ENCODE measurements at regions not wholly inside any gene's neighbourhood (a gene's known extent, or its start where the extent isn't known, plus 50 kb on each side); places are given as distances from the start of the nearest gene placed in this dataset.

DNA sequence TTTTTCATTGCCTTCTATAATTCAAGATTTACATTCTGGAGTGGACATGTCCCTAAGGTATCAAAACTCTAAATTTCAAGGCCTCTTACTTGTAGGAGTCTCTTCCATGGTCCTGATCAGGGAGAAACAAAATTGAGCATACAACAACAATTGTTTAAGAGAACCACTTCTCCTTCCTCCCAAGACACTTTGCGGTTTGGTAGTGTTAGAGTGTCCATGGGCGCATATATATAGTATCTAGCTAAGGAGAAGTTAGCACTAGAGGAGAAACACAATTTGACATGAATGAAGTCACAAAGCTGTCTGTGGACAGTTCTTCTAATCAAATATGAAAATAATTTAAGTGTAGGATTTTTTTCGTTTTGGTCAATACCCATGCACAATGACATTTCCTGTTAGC, 349.1 kb upstream of the MAP2 start:
- H3K4me3 ChIP-seq (ENCODE audit: low read depth, low read length) = no peak overlapping the region
- TF ChIP-seq, protein P1, sequence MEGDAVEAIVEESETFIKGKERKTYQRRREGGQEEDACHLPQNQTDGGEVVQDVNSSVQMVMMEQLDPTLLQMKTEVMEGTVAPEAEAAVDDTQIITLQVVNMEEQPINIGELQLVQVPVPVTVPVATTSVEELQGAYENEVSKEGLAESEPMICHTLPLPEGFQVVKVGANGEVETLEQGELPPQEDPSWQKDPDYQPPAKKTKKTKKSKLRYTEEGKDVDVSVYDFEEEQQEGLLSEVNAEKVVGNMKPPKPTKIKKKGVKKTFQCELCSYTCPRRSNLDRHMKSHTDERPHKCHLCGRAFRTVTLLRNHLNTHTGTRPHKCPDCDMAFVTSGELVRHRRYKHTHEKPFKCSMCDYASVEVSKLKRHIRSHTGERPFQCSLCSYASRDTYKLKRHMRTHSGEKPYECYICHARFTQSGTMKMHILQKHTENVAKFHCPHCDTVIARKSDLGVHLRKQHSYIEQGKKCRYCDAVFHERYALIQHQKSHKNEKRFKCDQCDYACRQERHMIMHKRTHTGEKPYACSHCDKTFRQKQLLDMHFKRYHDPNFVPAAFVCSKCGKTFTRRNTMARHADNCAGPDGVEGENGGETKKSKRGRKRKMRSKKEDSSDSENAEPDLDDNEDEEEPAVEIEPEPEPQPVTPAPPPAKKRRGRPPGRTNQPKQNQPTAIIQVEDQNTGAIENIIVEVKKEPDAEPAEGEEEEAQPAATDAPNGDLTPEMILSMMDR (IDR thresholded peaks at IDR 0.05; ENCODE audit: low read depth, low read length, missing control alignments) = no peak
- DNase-seq (ENCODE audit: low read depth) = no peak

DNA sequence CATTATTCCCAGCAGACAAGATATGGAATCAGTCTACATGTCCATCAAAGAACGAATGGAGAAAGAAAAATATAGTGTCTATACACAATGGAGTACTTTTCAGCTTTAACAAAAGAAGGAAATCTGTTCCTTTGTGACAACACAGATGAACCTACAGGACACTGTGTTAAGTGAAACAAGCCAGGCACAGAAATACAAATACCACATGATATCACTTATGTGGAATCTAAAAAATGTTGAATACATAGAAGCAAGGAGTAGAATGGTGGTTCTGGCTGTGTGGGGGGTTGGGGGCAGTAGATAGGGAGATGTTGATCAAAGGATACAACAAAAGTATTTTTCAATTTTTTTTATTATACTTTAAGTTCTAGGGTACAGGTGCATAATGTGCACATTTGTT, 347.7 kb upstream of the MAP2 start:
- TF ChIP-seq, protein P1 (IDR thresholded peaks at IDR 0.05; ENCODE audit: low read depth, low read length, missing control alignments) = no peak
- no peak overlapping the region for H3K4me3 ChIP-seq (ENCODE audit: low read depth, low read length)
- DNase-seq (ENCODE audit: low read depth) = no peak

DNA sequence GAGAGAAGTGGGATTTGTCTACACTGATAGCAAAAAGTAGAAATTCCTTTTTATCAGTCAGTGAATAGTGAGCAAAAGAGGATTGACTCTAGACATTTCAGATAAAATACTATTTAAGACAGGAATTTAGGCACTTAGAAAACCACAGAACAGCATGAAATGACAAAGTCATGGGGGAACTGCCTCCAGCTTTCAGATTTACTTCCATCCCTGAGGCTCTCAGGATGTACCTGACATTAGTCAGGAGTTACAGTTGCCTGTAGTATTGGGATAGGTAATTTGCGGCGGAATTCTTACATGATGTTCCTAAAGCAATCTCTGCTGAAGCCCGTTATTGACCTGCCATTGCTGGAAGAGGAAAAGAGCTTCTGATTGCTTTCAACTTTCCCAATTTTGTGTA, 337.1 kb upstream of the MAP2 start:
- H3K4me3 ChIP-seq (ENCODE audit: low read depth, low read length) = no peak overlapping the region
- TF ChIP-seq, protein P1 (IDR thresholded peaks at IDR 0.05; ENCODE audit: low read depth, low read length, missing control alignments) = no peak
- no peak for DNase-seq (ENCODE audit: low read depth)

DNA sequence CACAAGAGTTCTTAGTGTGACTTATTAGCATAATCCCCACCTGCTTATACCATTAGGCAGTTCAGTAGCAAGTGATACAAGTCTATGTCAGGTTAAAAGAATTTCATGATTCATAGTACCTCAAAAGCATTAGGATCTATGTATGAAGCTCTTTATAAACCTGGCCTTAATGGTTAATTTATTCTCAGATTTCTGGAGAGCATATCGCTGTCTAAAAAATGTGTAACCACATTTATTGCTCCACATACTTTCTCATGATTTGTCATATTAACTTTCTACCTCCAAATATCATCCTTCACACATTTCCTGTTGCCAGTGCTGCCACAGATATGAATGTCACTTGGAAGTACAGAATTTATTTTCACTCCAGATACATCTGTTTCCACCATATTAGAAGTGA, 332.8 kb upstream of the MAP2 start:
- no peak overlapping the region for H3K4me3 ChIP-seq (ENCODE audit: low read depth, low read length)
- no peak for DNase-seq (ENCODE audit: low read depth)
- TF ChIP-seq, protein P1 (IDR thresholded peaks at IDR 0.05; ENCODE audit: low read depth, low read length, missing control alignments) = no peak

DNA sequence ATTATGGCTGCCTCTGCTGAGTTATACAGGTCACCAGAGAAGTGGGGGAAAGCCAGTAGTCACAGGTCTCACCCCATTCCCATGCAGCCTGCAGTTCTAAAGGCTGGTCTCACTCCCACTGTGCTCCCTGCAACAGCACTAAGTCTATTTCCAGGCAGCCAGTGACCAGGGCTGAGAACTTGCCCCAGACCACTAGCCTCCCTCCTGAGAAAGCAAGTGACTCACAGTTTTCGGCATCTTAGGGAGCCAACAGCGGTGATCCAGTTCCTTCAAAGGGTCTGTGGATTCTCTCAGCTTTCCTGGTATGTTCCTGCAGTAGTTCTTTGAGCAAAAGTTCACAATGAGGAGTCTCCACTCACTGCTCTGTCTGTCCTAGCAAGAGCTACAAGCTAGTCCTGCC, 329.6 kb upstream of the MAP2 start:
- TF ChIP-seq, protein P1 (IDR thresholded peaks at IDR 0.05; ENCODE audit: low read depth, low read length, missing control alignments) = no peak
- H3K4me3 ChIP-seq (ENCODE audit: low read depth, low read length) = no peak overlapping the region
- DNase-seq (ENCODE audit: low read depth) = no peak

DNA sequence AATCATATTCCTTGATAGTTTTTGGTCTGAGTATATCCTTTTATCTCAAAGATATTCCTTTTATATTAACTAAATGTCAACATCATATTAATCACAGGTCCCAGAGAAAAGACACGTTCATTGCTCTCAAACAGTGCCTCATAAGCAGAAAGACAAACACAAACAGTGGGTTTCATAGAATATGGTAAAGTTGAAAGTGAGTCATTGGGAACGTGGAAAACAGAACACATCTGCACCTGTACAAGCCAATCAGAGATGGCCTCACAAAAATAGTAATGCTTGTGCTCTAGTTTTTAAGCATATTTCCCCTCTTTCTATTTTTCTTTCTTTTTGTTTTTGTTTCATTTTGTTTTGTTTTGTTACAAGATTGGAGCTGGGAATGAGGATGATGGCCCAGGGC, 328.4 kb upstream of the MAP2 start:
- no peak for DNase-seq (ENCODE audit: low read depth)
- no peak overlapping the region for H3K4me3 ChIP-seq (ENCODE audit: low read depth, low read length)
- TF ChIP-seq, protein P1 (IDR thresholded peaks at IDR 0.05; ENCODE audit: low read depth, low read length, missing control alignments) = no peak

DNA sequence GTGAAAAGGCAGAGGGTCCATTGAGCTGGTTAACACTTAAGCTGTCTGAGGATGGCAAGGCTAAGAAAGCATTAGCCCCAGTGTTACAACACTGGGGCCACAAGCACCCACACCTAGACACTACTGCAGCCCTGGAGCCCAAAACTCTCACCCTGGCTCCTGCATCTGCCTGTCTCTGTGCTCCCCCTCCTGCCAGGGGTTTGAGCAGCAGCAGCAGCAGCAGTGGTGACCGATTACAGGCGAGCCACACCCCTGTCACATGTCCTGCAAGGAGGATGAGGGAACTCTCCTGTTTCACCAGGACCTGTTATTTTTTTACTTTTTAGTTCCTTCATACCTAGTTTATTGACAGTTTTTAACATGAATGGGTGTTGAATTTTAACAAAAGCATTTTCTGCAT, 326.7 kb upstream of the MAP2 start:
- TF ChIP-seq, protein P1 (IDR thresholded peaks at IDR 0.05; ENCODE audit: low read depth, low read length, missing control alignments) = no peak
- DNase-seq (ENCODE audit: low read depth) = no peak
- H3K4me3 ChIP-seq (ENCODE audit: low read depth, low read length) = no peak overlapping the region
